ENCODE measurements at regions not wholly inside any gene's neighbourhood (a gene's known extent, or its start where the extent isn't known, plus 50 kb on each side); places are given as distances from the start of the nearest gene placed in this dataset.

GRCh38 chr15:99440551-99441443, 125.0 kb upstream of the MEF2A start:
- no peak for DNase-seq

GRCh38 chr15:99441444-99441800, 124.4 kb upstream of the MEF2A start:
- DNase-seq = no peak

GRCh38 chr15:99441871-99442251, 123.9 kb upstream of the MEF2A start:
- DNase-seq = no peak

GRCh38 chr15:99442252-99442897, 123.4 kb upstream of the MEF2A start:
- DNase-seq = no peak

- no peak for DNase-seq
Measured at GRCh38 chr15:99443056-99443756, 122.6 kb upstream of the MEF2A start.

- no peak for DNase-seq
Measured at GRCh38 chr15:99443768-99444446, 121.9 kb upstream of the MEF2A start.

- no peak for DNase-seq
Measured at GRCh38 chr15:99445272-99445850, 120.4 kb upstream of the MEF2A start.

GRCh38 chr15:99446565-99447496, 119.0 kb upstream of the MEF2A start:
- DNase-seq = no peak

GRCh38 chr15:99447497-99448371, 118.0 kb upstream of the MEF2A start:
- DNase-seq = peak; percentile 46

GRCh38 chr15:99449514-99449913, 116.3 kb upstream of the MEF2A start:
- no peak for DNase-seq

GRCh38 chr15:99450896-99451358, 114.9 kb upstream of the MEF2A start:
- peak; percentile 67 for DNase-seq

- DNase-seq = no peak
Measured at GRCh38 chr15:99451484-99451883, 114.3 kb upstream of the MEF2A start.

GRCh38 chr15:99452010-99452409, 113.8 kb upstream of the MEF2A start:
- no peak for DNase-seq

GRCh38 chr15:99452728-99453636, 112.8 kb upstream of the MEF2A start:
- peak; percentile 48 for DNase-seq

GRCh38 chr15:99453637-99454030, 112.2 kb upstream of the MEF2A start:
- DNase-seq = no peak

- DNase-seq = no peak
Measured at GRCh38 chr15:99454107-99454809, 111.5 kb upstream of the MEF2A start.

- DNase-seq = no peak
Measured at GRCh38 chr15:99454941-99455788, 110.6 kb upstream of the MEF2A start.

- DNase-seq = no peak
Measured at GRCh38 chr15:99455789-99456160, 110.0 kb upstream of the MEF2A start.
